ENCODE measurements at regions not wholly inside any gene's neighbourhood (a gene's known extent, or its start where the extent isn't known, plus 50 kb on each side); places are given as distances from the start of the nearest gene placed in this dataset.

GRCh38 chr10:130430852-130431704 lies 294.9 kb downstream of the GLRX3 start:
- DNase-seq (ENCODE audit: low spot score): no peak

- no peak for DNase-seq (ENCODE audit: low spot score)
These were observed 296.1 kb downstream of the GLRX3 start for GRCh38 chr10:130432271-130432670.

- no peak for DNase-seq (ENCODE audit: low spot score)
These were observed 296.7 kb downstream of the GLRX3 start for GRCh38 chr10:130432850-130433249.

GRCh38 chr10:130434446-130435385 lies 298.5 kb downstream of the GLRX3 start:
- no peak for DNase-seq (ENCODE audit: low spot score)

- DNase-seq (ENCODE audit: low spot score): no peak
These were observed 299.8 kb downstream of the GLRX3 start for GRCh38 chr10:130435961-130436360.

GRCh38 chr10:130438861-130439260 lies 302.7 kb downstream of the GLRX3 start:
- DNase-seq (ENCODE audit: low spot score): no peak

GRCh38 chr10:130439766-130440165 lies 303.6 kb downstream of the GLRX3 start:
- no peak for DNase-seq (ENCODE audit: low spot score)

GRCh38 chr10:130440494-130440893 lies 304.3 kb downstream of the GLRX3 start:
- DNase-seq (ENCODE audit: low spot score): no peak

GRCh38 chr10:130440971-130441370 lies 304.8 kb downstream of the GLRX3 start:
- no peak for DNase-seq (ENCODE audit: low spot score)

- DNase-seq (ENCODE audit: low spot score): no peak
These were observed 306.9 kb downstream of the GLRX3 start for GRCh38 chr10:130443066-130443465.

GRCh38 chr10:130453036-130453720 lies 317.0 kb downstream of the GLRX3 start:
- DNase-seq (ENCODE audit: low spot score): no peak

- DNase-seq (ENCODE audit: low spot score): no peak
These were observed 317.7 kb downstream of the GLRX3 start for GRCh38 chr10:130453721-130454542.

GRCh38 chr10:130454543-130455000 lies 318.4 kb downstream of the GLRX3 start:
- no peak for DNase-seq (ENCODE audit: low spot score)

GRCh38 chr10:130455111-130455695 lies 319.0 kb downstream of the GLRX3 start:
- DNase-seq (ENCODE audit: low spot score): no peak

GRCh38 chr10:130455791-130456190 lies 319.6 kb downstream of the GLRX3 start:
- DNase-seq (ENCODE audit: low spot score): no peak

GRCh38 chr10:130456616-130457015 lies 320.4 kb downstream of the GLRX3 start:
- DNase-seq (ENCODE audit: low spot score): no peak

- DNase-seq (ENCODE audit: low spot score): no peak
These were observed 322.3 kb downstream of the GLRX3 start for GRCh38 chr10:130458509-130458908.

- no peak for DNase-seq (ENCODE audit: low spot score)
These were observed 322.8 kb downstream of the GLRX3 start for GRCh38 chr10:130459011-130459410.

GRCh38 chr10:130459851-130460490 lies 323.8 kb downstream of the GLRX3 start:
- DNase-seq (ENCODE audit: low spot score): no peak

- no peak for DNase-seq (ENCODE audit: low spot score)
These were observed 325.4 kb downstream of the GLRX3 start for GRCh38 chr10:130461631-130462030.
